Fibroblast of lung (primary cell): ENCODE measurements at regions not wholly inside any gene's neighbourhood (a gene's known extent, or its start where the extent isn't known, plus 50 kb on each side); places are given as distances from the start of the nearest gene placed in this dataset.

ENCODE experiments used
- EZH2 ChIP-seq: IDR thresholded peaks from 2 replicates; pipeline ENCODE4 v1.5.1; 2012; ENCODE audit warnings: low read length, control low read depth, mild to moderate bottlenecking; ENCODE audit errors: missing control alignments
- TF ChIP-seq, protein P1 (sequence below), 2 donors: IDR thresholded peaks in 1 of 2; conservative IDR thresholded peaks in 1 of 2; 1 replicate in 1 of 2; 2 replicates in 1 of 2; pipeline ENCODE4 v1.5.1; 2011 to 2012; ENCODE audit warnings: low read length in 2 of 2, control low read depth in 1 of 2, inconsistent platforms in 1 of 2, low read depth in 1 of 2, mild to moderate bottlenecking in 1 of 2

DNA sequence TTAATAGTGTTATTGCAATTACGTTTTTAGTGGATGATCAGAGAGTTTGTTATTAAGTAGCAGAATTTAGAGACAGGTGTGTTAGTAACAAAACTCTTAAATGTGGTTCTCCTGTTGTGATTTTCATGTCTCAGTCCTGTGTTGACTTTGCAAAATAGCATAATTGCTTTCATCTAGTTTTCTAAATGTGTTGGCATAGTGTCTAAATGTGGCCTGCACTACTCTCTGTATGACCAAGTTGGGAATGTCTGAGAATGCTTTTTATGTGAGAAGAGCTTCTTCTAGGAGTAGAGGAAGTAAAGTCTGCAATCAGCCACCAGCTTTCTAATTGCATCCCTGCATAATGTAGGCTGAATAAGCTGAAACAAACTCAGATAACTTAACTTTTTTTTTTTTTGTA is 158.6 kb upstream of the FAT1 start:
- TF ChIP-seq, protein P1, sequence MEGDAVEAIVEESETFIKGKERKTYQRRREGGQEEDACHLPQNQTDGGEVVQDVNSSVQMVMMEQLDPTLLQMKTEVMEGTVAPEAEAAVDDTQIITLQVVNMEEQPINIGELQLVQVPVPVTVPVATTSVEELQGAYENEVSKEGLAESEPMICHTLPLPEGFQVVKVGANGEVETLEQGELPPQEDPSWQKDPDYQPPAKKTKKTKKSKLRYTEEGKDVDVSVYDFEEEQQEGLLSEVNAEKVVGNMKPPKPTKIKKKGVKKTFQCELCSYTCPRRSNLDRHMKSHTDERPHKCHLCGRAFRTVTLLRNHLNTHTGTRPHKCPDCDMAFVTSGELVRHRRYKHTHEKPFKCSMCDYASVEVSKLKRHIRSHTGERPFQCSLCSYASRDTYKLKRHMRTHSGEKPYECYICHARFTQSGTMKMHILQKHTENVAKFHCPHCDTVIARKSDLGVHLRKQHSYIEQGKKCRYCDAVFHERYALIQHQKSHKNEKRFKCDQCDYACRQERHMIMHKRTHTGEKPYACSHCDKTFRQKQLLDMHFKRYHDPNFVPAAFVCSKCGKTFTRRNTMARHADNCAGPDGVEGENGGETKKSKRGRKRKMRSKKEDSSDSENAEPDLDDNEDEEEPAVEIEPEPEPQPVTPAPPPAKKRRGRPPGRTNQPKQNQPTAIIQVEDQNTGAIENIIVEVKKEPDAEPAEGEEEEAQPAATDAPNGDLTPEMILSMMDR (conservative IDR thresholded peaks at IDR 0.05 in 1 of 2, IDR thresholded peaks at IDR 0.05 in 1 of 2; ENCODE audit: low read depth in 1 of 2, low read length in 2 of 2), result no peak
- no peak for TF ChIP-seq EZH2
